Smooth muscle cell of the brain vasculature (primary cell): ENCODE measurements at regions not wholly inside any gene's neighbourhood (a gene's known extent, or its start where the extent isn't known, plus 50 kb on each side); places are given as distances from the start of the nearest gene placed in this dataset.

Experiments used
- DNase-seq: peaks from one replicate; pipeline ENCODE4 v3.0.0-alpha.2; 2012; ENCODE audit warnings: low read depth, low spot score

DNA sequence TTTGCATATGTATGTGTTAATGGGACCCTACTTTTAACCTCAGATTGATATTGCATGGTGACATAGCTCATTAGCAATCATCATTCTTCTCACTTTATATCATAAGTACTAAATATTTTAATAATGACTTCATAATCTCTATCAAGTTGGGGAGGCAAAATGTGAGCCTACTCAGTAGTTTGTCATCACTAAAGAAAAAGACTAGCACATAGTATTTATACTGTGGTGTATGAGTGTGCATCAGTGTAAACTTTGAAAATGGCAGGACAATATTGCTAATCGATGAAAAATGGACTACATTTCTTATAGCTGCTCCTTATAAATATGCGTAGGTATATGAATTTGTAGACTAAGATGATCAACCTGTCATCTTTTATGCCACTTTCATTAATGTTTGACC is 624.5 kb upstream of the ROBO2 start:
- DNase-seq = no peak

DNA sequence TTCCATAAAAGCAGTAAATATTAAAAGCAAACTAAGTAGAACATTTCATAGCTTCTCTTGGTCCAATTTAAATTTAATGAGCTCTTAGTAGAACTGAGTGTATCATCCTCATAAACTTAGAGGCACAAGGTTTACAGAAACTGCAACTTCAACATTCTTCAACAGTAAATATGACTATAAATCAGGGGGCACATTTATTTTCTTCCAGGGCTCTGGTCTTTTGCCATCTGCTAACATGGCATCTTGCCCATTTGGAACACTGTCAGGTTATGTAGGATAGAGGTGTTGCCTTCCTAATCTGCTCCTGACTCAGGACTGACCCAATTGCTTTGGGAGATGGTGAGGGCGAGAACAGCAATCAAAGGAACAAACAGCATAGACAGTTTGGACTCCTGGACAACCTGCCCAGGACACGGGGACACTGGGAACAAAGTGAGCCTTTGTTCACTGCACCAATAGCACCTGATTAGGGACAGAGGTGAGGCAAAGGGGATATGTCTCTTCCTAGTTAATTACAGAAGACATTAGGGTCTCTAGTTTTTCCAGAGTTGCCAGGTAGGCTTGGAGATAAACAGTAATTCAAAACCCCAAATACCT is 610.2 kb upstream of the ROBO2 start:
- DNase-seq = no peak

DNA sequence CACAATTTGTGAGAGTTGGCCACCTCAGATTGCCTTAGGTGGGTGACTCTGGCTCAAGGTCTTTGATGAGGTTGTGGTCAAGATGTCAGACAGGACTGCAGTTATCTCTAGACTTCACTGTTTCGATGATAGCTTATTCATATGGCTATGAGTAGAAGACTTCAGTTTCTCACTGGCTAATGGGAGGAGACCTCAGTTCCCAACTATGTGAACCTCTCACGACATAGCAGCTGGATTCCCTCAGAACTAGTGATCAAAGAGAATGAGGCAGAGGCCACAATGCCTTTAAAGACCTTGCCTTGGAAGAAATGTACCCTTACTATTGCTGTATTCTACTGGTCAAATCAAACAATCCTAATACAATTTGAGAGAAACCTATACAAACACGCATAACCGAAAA is 607.5 kb upstream of the ROBO2 start:
- DNase-seq = no peak

DNA sequence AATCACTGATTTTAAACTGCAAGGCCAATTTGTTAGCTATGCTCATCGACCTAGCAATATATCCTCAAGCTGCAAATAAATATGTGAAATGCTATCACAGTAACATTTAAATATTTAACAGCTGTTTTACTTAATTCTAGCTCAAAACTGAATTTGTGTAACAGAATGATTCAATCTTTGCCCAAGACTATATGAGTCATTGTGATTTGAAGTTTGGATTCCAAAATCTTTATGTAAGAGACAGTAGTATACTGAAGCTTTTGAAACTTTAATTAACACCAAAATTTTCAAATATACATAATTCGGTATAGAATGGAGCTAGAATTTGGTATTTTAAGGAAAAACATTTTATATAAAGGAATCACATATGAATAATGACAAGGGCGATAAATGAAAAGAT is 603.0 kb upstream of the ROBO2 start:
- no peak for DNase-seq

DNA sequence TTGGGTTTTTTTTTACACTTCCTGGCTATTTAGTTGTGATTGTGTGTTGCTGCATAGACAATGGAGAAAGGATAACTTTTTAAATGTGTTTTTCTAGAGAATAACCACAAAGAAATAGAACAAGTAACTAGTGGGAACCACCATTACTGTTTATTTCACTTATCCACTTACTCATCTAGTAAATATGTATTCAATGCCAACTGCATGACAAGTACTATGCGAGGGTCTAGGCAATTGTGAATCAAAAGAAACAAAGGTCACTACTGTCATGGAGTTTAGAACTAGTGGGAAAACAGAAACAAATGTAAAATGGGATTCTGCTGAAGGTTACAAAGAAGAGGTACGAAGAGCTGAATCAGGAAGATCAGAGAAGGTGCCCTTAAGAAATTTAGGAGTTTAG is 600.9 kb upstream of the ROBO2 start:
- DNase-seq = no peak

DNA sequence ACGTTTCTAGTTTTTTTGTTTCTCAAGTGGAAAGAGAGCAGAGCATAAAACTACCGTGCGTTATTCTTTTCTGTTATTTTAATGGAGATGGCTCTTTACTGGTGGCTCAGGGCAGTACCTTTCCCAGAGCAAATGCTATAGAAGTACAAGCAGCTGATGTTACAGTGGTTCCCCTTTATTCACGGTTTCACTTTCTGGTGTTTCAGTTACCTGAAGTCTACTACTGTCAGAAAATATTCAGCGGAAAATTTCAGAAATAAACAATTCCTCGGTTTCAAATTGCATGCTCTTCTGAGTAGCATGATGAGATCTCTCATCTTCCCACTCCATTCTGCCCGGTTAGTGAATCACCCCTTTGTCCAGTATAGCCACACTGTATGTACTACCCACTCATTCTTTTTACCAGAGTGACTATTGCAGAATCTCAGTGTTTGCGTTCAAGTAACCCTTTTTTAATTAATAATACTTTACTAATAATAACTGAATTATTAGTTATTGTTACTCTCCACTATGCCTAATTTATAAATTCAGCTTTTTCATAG is 597.5 kb upstream of the ROBO2 start:
- no peak for DNase-seq

DNA sequence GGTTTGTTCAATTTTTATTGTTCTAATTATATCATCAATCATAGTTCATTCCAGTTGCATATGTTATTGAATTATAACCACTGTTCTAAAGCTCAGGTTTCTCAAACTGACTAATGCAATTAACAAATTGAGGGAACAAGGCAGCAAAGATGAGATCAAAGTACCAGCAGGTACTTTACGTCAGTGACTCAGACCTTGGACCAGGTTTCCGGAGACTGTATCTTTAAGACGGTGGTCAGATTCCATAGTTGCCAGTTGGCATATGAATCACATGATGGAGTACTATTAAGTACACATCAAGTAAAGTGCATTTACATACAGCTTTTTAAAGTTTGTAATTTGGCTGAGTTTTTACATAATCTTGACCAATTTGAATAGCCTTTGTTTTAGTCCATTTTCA is 583.6 kb upstream of the ROBO2 start:
- no peak for DNase-seq

DNA sequence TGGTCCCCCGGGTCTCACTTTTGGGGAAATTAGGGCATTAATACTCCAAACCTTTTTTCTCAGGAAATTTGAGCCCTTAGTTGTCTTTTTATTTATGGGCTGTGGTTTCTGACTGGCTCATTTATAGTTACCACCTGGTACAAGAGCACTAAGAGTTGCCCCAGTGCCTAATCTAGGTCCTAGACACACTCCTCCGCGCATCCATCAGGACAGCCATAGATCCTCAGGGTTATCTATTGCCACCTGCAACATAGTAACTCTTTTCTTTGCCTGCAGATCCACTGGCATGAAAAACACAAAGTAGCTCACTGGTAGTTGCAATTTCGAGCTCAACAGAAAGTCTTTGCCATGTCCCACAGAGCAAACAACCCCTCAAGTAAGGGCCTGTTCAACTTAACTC is 576.4 kb upstream of the ROBO2 start:
- DNase-seq = no peak

DNA sequence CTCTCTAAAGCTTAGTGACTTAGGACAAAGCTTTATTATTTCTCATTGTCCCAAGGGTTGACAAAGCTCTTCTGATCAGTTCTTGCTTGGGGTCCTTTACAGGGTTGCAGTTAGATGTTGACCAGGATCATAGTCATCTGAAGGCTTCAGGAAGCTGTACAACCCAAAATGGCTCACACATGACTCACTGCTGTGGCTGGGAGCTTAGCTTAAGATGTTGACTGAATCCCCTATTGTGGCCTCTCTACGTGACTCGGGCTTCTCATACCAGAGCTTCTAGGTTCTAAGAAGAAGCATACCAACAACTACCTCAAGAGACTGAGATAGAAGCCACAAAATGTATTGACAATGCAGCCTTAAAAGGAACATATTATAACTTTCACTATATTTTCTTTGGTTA is 569.6 kb upstream of the ROBO2 start:
- DNase-seq = no peak

DNA sequence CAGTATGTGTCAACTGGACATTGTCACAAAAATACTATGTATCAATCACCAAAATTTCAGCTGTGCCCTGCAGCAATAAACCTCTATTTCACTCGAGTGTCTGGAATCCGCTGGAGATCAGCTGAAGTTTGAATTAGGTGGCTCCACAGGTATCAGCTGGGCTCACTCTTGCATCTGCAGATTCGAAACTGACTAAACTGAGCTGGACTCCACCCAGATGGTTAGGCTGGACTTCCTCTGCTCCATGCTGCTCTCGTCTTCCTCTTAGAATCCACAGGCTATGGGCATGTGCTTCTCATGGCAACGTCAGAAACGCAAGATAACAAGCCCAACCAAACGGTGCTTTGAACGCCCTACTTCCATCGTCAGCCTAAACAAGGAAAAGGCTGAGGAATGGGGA is 565.3 kb upstream of the ROBO2 start:
- no peak for DNase-seq

DNA sequence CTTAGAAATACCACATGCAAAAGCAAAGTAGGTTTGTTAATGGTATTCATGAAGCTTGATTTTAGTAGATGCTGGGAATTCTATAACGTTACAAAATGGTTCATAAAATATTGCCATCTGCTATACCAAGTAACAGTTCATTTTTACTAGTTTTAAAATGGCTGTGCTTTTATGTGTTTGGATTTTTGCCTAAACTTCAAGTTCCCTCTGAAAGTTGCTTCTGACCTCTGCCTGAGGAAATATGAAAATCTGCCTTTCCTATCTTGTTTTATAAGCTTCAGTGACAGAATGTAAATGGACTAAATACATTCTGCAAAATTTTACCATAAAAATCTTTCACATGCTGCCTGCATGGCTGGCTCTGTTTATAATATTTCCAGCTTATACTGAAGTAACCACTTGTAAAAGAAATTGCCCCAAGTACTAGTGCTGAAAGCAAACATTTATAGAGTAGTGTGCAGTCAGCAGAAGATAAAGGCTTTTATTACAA is 560.7 kb upstream of the ROBO2 start:
- DNase-seq = no peak

DNA sequence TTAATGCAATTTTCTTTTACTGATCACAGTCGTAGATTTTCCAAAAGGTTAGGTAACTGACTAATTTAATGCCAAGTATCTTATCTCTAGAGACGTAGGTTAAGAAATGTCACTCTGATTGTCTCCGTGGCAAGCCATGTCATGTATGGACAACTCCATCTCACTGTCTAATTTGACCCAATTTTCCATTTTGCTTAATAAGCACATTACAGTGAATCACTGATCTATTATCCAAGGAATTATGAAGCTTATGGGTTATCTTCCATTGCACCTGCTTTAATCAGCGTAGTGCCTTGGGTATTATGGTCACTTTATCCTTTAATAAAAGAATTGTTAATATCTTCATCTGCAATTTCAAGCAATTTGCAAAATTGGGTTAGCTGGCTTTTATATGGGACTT is 557.4 kb upstream of the ROBO2 start:
- DNase-seq = no peak

DNA sequence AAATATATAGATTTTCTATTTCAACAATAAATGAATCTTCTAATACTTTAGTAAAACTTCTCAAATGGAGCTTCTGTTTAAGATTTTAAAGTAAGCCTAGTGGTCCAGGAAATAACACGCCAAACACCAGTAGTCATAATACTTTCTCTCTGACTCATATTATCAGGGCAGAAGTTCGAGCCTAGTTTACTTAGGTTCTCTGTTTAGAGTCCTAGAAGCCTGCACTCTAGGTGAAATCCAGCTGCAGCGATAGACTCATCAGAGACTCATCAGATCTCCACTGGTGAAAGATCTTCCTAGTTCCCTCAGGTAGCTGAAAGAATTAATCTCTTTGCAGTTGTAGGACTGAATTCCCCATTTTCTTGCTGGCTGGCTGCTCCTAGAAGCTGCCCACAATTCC is 552.5 kb upstream of the ROBO2 start:
- no peak for DNase-seq

DNA sequence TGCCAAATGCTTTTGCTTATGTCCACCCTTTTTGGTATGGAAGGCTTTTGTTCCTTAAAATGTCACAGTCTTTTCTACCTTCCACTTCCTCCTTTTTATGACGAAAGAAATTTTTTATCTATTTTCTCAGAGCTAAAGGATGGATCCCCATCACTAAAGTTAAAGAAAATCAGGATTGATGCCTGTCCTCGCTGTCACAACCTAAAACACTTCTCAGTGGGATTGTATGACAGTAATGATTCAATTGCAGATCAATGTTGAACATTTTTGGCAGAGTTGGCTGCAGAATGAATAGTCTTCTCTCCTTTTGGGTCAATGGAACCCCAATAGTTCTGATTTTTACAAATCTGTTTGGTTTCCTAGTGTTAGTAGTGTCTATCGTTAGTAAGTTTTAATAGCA is 549.8 kb upstream of the ROBO2 start:
- DNase-seq = no peak

DNA sequence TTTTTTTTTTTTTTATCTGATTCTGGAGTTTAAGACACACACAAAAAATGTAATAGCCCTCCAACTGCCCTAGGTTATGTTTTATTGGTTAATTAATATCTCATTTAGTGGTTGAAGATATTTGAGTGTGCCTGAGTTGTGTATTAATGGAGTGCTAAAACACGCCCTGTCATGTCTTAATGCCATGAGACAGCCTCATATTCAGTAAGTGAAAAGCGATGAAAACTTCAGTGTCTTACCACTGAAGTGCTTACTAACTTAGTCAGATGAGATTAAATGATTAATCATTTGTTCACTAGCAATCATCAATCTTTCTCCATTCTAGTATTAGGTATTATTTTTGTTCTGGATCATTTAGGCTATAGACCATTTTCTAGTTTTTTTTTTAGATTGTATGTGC is 544.7 kb upstream of the ROBO2 start:
- no peak for DNase-seq

DNA sequence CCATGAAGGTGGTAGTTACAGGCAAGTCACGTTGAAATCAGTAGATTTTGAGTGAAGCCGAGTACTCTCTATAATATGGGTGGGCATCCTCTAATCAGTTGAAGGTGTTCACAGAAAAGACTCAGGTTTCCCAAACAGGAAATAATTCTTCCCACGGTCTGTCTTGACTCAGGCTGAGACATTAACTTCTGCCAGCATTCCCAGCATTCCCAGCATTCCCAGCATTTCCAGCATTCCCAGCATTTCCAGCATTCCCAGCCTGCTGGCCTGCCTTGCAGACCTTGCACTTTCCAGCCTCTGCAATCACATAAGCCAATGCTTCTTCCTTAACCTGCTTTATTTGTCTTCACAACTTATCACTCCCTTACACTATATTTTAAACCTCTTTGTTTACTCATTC is 542.3 kb upstream of the ROBO2 start:
- DNase-seq = no peak

DNA sequence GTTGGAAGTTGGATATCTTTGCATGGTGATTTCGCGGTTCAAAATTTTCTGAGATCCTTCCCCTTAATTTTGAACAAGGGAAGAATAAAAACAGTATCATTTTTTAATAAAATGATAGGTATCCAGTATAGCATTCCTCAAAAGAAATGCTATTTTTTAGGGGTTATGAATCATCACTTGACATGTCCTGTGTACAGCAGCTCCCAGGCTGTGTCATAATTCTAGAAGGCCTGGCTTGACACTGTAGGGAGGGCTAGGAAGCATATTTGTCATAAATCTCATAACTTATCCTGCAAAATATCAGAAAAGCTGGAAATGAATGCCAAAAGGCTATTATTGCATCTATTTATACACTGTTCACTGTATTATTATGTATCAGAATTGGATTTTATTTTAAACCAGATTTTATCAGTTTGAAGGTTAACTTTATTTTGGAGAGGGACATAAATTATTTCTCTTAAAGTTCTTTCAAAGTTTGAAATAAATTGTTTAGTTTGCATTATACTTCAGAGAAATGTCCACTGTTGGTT is 539.1 kb upstream of the ROBO2 start:
- DNase-seq = no peak

DNA sequence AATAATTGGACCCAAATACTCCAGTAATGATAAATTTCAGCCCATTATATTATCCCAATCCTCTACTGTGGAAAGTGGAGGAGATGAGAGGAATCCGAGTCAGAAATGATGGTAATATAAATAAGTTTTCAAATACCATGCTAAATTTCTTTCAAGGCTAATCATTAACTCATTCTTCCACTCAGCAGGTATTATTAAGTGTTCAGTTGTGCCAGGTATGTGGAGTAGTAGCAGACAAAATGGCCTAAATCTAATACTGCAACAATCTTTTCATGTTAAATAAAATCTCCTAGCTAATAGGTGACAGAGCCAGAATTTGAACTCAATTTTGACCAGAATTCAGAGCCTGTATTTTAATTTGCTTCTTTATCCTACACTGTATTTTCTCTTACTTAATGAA is 538.6 kb upstream of the ROBO2 start:
- DNase-seq = no peak

DNA sequence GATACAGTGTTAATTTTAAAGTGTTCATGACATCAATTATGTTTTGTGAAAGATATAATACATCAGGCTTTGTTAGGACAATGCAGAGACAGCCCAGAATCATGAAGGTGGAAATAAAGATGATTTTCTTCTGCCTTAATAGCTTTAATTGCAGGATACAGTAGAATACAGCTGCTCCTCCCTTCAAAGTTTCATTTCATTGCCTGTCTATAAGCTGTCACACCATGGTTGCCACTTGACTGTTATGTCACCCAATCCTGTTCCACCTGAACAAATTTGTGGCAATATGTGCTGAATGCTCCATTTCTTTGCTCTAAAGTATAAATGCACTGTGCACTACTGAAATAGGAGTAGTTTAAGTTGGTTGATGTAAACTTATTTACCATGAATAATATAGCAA is 537.8 kb upstream of the ROBO2 start:
- DNase-seq = no peak

DNA sequence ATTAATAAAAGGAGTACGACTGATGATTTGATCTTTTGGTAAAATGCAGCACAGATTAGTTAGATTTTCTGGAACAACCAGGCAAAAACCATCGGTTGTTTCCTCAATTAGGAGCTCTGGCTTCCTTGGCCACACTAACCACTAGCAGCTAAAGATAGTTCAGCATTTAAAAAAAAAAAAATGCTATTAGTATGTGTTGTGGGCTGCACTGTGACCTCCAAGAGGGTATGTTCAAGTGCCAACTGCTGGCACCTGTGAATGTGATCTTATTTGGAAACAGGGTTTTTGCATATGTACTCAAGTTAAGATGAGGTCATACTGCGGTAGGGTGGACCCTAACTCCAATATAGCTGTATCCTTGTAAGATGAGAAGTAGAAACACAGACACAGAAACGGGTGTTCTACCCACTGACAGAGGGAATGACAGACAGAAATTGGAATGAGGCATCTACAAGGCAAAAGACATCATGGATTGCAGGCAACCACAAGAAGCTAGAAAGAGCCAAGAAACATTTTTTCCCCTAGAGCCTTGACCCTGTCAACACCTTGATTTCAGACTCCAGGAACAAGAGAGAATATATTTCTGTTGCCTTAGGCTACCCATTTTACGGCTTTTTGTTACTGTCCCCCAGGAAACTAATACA is 534.6 kb upstream of the ROBO2 start:
- DNase-seq = no peak

DNA sequence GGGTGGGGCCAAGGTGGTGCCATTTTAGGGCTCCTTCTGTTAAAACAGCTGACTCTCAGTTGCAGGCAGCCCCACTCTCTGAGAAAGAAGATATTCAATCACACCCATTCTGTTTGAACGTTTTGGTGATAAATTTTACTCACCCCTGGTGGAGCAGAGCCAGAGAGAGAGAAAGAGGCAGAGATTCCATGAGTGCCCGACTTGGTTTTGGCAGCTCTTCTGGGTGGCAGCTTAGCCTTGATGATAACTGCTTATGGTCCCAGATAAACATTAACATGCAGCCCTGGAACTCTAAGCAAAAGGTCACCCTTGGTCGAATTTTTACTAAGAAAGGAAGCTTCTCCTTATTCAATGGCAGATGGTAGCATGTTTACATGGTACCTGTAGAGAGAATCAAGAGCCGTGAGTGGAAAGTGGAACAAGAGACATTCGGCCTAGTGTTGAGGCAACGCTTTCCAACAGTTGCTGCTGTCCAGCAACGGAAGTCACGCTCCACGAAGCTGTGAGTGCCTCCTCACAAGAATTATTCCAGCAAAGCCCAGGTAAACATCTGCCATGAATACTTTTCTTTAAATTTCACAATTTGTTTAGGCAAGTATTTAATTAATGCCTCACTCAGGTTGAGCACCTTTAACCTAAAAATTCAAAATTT is 530.6 kb upstream of the ROBO2 start:
- DNase-seq = no peak

DNA sequence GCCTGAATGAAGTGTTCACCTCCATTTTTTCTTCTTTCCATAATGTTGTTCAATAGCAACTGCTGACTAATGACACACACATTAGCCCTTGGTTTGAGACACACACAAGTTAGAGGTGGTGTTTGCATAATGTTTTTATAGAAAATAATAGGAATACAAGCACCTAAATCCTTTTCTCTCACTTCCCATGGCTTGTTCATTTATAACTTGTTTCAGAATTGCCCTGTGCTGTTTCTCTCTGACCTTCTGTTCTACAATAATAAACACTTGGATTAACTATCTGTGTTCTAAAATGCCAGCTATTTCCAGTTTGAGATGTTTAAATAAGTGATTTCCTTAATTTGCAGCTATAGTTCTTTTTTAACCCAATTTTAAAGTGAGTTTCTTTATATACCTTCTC is 525.1 kb upstream of the ROBO2 start:
- DNase-seq = no peak

DNA sequence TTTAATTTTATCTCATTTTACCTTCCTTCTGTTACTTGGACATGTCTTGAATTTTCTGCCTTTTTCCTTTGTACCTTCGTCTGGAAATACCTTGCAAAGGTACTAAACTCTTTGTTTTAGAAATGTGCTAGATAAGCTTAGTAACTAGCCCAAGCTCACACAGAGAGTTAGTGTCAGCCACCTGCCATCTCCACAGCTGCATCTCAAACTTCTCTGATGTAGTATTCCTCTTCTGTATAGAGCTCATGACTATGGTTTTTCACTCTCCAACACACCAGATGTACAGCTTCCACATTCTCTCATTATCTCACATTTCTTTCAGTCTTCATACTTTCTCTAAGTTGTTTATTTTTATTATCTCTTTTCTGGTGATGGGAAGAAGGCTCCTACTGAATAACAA is 516.6 kb upstream of the ROBO2 start:
- no peak for DNase-seq
